HTR-8/SVneo (cell line): ENCODE measurements at regions not wholly inside any gene's neighbourhood (a gene's known extent, or its start where the extent isn't known, plus 50 kb on each side); places are given as distances from the start of the nearest gene placed in this dataset.
"Not testable (repeated sequence)": the region's sequence is repeated elsewhere in the genome, so short reads cannot be mapped to it uniquely, and the experiment has no call there.

Experiments
- DNase-seq: peaks from one replicate; pipeline ENCODE4 v3.0.0; 2011; ENCODE audit warnings: low spot score, mixed read lengths; ENCODE audit not compliant: insufficient read length
- FAIRE-seq: peaks from 2 replicates; lab custom pipeline; 2011; peaks lifted over from hg19 to GRCh38; lab: Jason Lieb, UNC

DNA sequence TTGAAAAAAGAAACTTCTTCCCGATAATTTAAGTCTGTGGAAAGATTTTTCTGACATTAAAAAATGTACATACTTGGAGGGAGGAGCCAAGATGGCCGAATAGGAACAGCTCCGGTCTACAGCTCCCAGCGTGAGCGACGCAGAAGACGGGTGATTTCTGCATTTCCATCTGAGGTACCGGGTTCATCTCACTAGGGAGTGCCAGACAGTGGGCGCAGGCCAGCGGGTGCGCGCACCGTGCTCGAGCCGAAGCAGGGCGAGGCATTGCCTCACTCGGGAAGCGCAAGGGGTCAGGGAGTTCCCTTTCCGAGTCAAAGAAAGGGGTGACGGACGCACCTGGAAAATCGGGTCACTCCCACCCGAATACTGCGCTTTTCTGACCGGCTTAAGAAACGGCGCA lies 241.7 kb downstream of the MPDZ start:
- not testable (repeated sequence) for FAIRE-seq, DNase-seq

DNA sequence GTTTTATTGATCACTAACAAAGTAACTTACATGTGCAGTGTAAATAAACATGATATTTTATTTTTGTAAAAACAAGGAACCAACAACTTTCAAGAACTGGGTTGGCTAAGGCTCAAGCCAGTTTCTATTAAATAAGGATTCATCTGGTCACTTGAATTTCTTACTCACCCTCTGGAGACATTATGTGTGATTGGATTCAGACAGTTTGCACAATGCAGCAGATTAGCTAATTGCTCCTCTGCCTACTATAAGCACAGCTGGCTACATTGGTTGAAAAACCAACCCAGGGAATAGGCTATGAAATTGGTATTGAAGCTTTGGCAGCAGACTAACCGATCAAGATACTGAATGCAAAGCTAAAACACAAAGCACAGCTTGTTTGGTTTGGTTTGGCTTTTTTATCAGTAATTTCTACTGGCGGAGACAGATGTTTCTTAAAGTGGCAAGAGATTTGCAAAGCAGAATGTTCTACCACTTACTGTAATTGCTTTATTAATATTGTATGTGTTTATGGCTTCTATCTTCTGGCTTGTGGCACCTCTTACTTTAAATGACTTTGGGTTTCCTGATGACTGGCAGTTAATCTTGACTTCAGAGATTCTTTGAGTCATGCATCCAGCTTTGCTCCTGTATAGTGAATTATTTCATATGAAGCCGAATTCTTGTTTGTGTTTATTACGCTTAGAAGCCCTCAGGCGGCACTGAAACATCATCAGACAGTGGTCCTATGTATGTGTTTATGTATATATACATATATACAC lies 231.5 kb downstream of the MPDZ start:
- FAIRE-seq (no peak), DNase-seq (no peak)

DNA sequence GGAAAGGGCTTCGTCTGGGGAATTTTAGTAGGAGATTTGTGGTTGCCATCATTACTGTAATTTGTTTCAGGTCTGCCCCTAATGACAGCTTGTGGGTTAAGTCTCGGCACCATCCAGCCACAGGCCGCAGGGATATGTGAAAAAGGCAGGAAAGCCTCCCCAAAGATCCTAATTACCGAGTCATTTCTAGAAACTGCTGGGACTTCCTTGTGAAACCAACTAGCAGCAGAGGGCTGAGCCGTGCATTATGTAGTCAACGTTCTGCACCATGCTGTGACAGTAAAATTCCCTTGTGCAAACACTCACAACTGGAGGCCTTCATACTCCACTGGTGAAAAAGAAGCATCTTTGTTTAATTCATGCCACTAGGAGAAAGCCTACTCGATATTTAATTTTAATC lies 230.3 kb downstream of the MPDZ start:
- DNase-seq (no peak), FAIRE-seq (no peak)

DNA sequence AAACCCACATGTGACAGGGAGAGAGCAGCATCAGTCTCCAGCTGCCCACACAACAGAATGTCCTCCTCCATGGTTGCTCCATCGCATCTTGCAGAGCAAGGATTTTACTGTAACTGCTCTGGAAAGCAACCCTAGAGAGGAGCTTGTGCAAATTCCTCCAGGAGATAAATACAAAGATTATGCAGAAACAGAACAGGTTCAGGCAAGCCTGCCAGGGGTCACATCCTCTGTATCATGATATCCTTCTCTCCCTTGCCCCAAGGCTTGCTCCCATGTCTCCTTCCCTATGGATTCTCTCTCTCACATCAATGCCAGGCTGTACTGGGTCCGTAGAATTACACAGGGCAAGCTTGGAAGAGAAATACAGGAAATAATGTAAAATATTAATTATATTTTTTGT lies 226.0 kb downstream of the MPDZ start:
- no peak for DNase-seq
- no peak for FAIRE-seq

DNA sequence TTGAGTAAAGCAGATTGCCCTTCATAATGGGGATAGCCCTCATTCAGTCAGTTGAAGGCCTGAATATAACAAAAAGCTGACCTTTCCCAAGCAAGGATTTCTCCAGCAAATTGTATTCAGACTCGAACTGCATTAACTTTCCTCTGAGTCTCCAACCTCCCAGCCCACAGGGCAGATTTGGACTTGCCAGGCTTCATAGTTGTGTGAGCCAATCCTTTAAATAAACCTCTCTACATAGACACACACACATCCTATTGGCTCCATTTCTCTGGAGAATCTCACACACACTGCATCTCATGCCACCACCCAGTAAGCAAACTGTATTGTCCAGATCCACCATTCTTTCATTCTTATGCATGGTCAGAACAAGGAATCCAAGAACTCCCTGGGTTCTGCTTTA lies 225.1 kb downstream of the MPDZ start:
- DNase-seq (no peak), FAIRE-seq (no peak)
